Osteocyte (in vitro differentiated cells): ENCODE measurements at regions not wholly inside any gene's neighbourhood (a gene's known extent, or its start where the extent isn't known, plus 50 kb on each side); places are given as distances from the start of the nearest gene placed in this dataset.
A peak's percentile ranks its signal among the peaks of the same experiment; 100 is the strongest.

ENCODE experiments used
- DNase-seq: peaks from one replicate; pipeline ENCODE4 v3.0.0; 2021; ENCODE audit warnings: mixed read lengths; ENCODE audit not compliant: unreplicated experiment; ENCODE audit errors: extremely low spot score
- H3K27ac Mint-ChIP-seq: one replicate; pipeline ENCODE4 v1.8.0; 2021; ENCODE audit warnings: mild to moderate bottlenecking, mixed read lengths; ENCODE audit not compliant: unreplicated experiment
- H3K27me3 Mint-ChIP-seq: one replicate; pipeline ENCODE4 v1.8.0; 2021; ENCODE audit warnings: mixed read lengths; ENCODE audit not compliant: unreplicated experiment
- H3K36me3 Mint-ChIP-seq: one replicate; pipeline ENCODE4 v1.8.0; 2021; ENCODE audit warnings: mixed read lengths; ENCODE audit not compliant: unreplicated experiment
- H3K4me1 Mint-ChIP-seq: one replicate; pipeline ENCODE4 v1.8.0; 2021; ENCODE audit warnings: mixed read lengths; ENCODE audit not compliant: unreplicated experiment
- H3K4me3 Mint-ChIP-seq: one replicate; pipeline ENCODE4 v1.8.0; 2021; ENCODE audit warnings: mild to moderate bottlenecking, moderate library complexity, mixed read lengths; ENCODE audit not compliant: unreplicated experiment
- H3K9me3 Mint-ChIP-seq: one replicate; pipeline ENCODE4 v1.8.0; 2021; ENCODE audit warnings: mixed read lengths; ENCODE audit not compliant: unreplicated experiment
- TF ChIP-seq, protein P1 (sequence below): fragments of 200-600 bp; sonication (generic); IDR thresholded peaks from 2 replicates; pipeline ENCODE4 v1.5.0; 2021; ENCODE audit warnings: antibody characterized with exemption, mild to moderate bottlenecking, moderate library complexity

DNA sequence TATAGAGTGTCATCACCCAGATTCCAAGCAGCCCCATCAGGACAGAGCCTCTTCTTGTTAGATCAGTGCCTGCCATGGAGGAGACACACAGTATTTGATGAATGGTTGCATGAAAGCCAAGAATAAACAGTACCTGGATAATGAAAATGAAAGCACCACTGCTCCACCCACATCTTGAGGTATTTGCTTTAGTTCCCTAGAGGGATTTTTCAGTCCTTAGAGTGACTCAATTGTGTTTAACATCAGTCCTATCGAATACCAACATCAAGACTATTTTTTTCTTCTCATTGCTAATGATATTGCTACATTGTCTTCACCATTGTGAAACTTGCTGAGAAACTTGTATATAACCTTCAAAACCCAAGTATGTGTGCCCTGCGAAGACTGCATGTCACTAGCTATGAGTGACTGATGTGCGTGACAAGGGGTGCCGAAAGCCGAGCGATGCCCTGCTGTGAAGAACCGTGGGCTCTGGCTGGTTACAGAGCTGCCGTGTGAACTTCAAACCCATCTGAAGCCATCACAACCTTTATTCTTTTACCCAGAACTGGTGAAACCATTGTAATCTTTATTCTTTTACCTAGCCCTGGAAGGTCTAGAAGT, 211.3 kb upstream of the FAT1 start:
- H3K36me3 Mint-ChIP-seq, result no peaks in the 10 kb centered on the region
- H3K4me3 Mint-ChIP-seq, result no peak overlapping the region
- H3K9me3 Mint-ChIP-seq, result peaks cover 3% of the 10 kb centered on the region
- TF ChIP-seq, protein P1, sequence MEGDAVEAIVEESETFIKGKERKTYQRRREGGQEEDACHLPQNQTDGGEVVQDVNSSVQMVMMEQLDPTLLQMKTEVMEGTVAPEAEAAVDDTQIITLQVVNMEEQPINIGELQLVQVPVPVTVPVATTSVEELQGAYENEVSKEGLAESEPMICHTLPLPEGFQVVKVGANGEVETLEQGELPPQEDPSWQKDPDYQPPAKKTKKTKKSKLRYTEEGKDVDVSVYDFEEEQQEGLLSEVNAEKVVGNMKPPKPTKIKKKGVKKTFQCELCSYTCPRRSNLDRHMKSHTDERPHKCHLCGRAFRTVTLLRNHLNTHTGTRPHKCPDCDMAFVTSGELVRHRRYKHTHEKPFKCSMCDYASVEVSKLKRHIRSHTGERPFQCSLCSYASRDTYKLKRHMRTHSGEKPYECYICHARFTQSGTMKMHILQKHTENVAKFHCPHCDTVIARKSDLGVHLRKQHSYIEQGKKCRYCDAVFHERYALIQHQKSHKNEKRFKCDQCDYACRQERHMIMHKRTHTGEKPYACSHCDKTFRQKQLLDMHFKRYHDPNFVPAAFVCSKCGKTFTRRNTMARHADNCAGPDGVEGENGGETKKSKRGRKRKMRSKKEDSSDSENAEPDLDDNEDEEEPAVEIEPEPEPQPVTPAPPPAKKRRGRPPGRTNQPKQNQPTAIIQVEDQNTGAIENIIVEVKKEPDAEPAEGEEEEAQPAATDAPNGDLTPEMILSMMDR, result no peak
- H3K4me1 Mint-ChIP-seq, result peaks cover 27% of the 10 kb centered on the region
- no peak for DNase-seq
- H3K27me3 Mint-ChIP-seq, result no peaks in the 10 kb centered on the region
- H3K27ac Mint-ChIP-seq, result no peak overlapping the region

DNA sequence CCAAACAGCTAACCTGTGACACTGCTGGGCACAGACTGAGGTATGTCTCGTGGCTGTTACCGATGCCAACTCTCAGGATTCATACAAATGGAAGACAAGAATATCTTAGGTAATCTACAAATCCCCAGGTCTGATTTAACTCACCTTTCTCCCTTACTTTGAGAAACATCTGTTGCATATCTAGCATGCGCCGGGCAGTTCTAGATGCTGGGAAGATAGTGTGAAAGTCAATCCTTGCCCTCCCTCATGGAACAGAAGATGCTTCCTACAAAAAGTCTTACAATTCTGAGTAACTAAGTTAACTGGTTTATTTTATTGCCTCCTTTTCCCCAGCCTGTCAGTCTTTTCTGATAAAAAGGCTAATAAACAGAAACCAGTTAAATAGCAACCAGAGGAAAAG, 212.2 kb upstream of the FAT1 start:
- no peaks in the 10 kb centered on the region for H3K27me3 Mint-ChIP-seq
- TF ChIP-seq, protein P1, result no peak
- H3K9me3 Mint-ChIP-seq, result no peaks in the 10 kb centered on the region
- no peaks in the 10 kb centered on the region for H3K36me3 Mint-ChIP-seq
- peak overlapping the region; percentile 97 for H3K27ac Mint-ChIP-seq
- no peak overlapping the region for H3K4me3 Mint-ChIP-seq
- DNase-seq, result no peak
- peaks cover 27% of the 10 kb centered on the region for H3K4me1 Mint-ChIP-seq

DNA sequence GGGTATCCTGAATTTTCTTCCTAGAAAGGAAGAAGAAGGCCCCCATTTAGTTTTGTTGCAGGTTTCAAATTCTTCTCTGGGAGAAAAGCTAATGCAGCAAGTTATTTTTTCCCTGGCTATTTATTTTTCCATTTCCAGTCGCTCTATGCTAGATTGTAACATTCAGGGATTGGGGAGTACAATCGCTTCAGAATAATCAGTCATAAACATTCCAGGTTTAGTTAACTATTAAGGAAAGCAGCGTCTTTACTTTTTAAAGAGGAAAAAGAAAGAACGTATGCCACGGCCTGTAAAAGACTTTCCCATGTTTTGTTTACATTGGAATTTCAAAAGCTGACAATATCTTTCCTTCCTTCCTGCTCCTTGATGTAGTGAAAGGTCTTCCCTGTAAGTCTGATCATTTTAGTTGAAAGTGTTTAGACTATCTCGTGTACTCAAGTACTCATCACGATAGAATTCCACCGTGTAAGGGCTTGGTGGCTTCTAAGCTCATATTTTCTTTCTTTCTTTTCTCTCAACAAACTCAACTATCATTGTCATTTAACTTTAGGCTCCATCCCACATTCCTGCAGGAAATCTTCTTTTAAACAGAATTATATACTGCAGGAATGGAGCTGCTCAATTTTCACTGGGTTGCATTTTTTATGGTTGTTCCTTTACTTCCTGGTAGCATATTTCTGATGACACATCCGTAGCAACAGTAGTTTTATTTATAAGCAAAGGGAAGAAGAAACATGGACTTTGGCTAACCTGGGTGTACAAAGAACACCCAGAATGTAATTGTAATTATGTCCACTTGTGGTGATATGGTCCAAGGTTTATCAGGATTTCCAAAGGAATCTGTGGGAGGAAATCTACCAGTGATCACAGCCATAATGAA, 213.1 kb upstream of the FAT1 start:
- Mint-ChIP-seq H3K36me3 (no peaks in the 10 kb centered on the region), H3K4me3 (peak overlapping the region; percentile 46), H3K27ac (peak overlapping the region; percentile 97), H3K4me1 (peaks cover 27% of the 10 kb centered on the region), H3K27me3 (no peaks in the 10 kb centered on the region), H3K9me3 (no peaks in the 10 kb centered on the region)
- no peak for DNase-seq
- TF ChIP-seq, protein P1, result peak; percentile 46

DNA sequence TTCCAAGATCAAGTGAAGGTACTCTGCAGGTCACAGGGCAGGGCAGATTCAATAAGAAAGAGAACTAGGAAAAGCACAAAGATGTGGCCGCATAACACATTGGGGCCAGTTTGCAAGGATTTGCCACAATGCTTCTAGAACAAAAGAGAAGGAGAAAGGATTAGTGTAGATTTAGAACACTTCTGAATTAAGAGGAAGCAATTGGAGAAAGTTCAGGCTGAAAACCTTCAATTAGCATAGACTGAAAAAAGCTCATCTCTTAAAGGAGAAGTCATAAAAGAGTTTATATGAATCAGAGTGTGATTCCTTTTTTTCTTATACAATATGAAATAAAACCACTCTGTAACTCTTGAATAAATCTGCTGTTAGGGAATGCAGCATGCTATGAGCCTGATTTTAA, 215.6 kb upstream of the FAT1 start:
- Mint-ChIP-seq H3K36me3 (no peaks in the 10 kb centered on the region), H3K27ac (no peak overlapping the region), H3K4me1 (peaks cover 30% of the 10 kb centered on the region), H3K9me3 (no peaks in the 10 kb centered on the region), H3K4me3 (no peak overlapping the region), H3K27me3 (no peaks in the 10 kb centered on the region)
- TF ChIP-seq, protein P1, result no peak
- DNase-seq, result no peak

DNA sequence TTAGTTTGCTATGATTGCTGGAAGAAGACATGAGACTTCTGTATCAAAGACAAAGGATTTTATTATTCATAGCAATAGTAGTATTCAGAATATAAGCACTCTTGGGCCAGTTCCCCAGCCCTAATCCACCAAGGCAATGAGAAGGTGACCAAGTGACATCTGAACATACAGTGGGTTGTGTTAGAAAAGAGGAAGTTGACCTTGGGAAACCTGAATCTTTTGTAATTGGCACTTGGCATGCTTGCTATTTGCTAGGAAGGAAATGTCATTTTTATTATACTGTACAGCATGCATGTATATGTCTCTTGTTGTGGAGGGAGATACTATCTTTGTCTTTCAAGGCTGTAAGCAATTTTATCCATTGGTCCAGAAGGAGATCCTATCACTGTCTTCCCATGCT, 216.1 kb upstream of the FAT1 start:
- peaks cover 30% of the 10 kb centered on the region for H3K4me1 Mint-ChIP-seq
- no peaks in the 10 kb centered on the region for H3K36me3 Mint-ChIP-seq
- no peak overlapping the region for H3K4me3 Mint-ChIP-seq
- no peak overlapping the region for H3K27ac Mint-ChIP-seq
- DNase-seq, result no peak
- H3K9me3 Mint-ChIP-seq, result no peaks in the 10 kb centered on the region
- H3K27me3 Mint-ChIP-seq, result no peaks in the 10 kb centered on the region
- TF ChIP-seq, protein P1, result no peak
